CD8-positive, alpha-beta memory T cell (primary cell): ENCODE measurements at regions not wholly inside any gene's neighbourhood (a gene's known extent, or its start where the extent isn't known, plus 50 kb on each side); places are given as distances from the start of the nearest gene placed in this dataset.
A peak's percentile ranks its signal among the peaks of the same experiment; 100 is the strongest.

ENCODE experiments used
- CTCF ChIA-PET: fragments of 350-600 bp; sonication (Branson Sonifier 250); formaldehyde crosslinking; loops from one replicate; lab custom pipeline; 2021; ENCODE audit warnings: antibody characterized with exemption; lab: Charles Lee
- POLR2A ChIA-PET: fragments of 350-600 bp; sonication (Branson Sonifier 250); formaldehyde crosslinking; loops from one replicate; lab custom pipeline; 2021; ENCODE audit warnings: antibody characterized with exemption; lab: Charles Lee
- DNase-seq, 5 donors: peaks; one replicate each; pipeline versions ENCODE4 v3.0.0 to v3.0.0-alpha.2; 2020 to 2022; ENCODE audit warnings: mixed read lengths in 1 of 5
- H3K27ac ChIP-seq: one replicate; pipeline ENCODE4 v1.7.0; 2013; ENCODE audit warnings: low read depth, mild to moderate bottlenecking, low read length, moderate library complexity
- H3K27me3 ChIP-seq: 2 replicates; pipeline ENCODE4 v1.7.0; 2013; ENCODE audit warnings: low read length, mild to moderate bottlenecking; ENCODE audit not compliant: insufficient read depth, poor library complexity, severe bottlenecking
- H3K36me3 ChIP-seq: 2 replicates; pipeline ENCODE4 v1.7.0; 2013; ENCODE audit warnings: mild to moderate bottlenecking, low read length, moderate library complexity; ENCODE audit not compliant: insufficient read depth
- H3K4me1 ChIP-seq: 2 replicates; pipeline ENCODE4 v1.7.0; 2013; ENCODE audit warnings: mild to moderate bottlenecking, low read length, moderate library complexity; ENCODE audit not compliant: insufficient read depth
- H3K4me3 ChIP-seq: 2 replicates; pipeline ENCODE4 v1.7.0; 2013; ENCODE audit warnings: mild to moderate bottlenecking, low read length
- H3K9me3 ChIP-seq: 2 replicates; pipeline ENCODE4 v1.7.0; 2013; ENCODE audit warnings: mild to moderate bottlenecking, low read length
- H3K27ac Mint-ChIP-seq, 8 donors: one replicate each; pipeline ENCODE4 v1.8.0; 2020 to 2021; ENCODE audit warnings: mixed read lengths in 8 of 8, mild to moderate bottlenecking in 6 of 8, inconsistent platforms in 3 of 8, moderate library complexity in 3 of 8
- H3K27me3 Mint-ChIP-seq, 2 donors: one replicate each; pipeline ENCODE4 v1.8.0; 2020 to 2021; ENCODE audit warnings: mixed read lengths in 2 of 2, mild to moderate bottlenecking in 1 of 2, moderate library complexity in 1 of 2
- H3K36me3 Mint-ChIP-seq, 3 donors: one replicate each; pipeline ENCODE4 v1.8.0; 2020 to 2021; ENCODE audit warnings: mixed read lengths in 3 of 3, inconsistent platforms in 1 of 3, mild to moderate bottlenecking in 1 of 3
- H3K4me1 Mint-ChIP-seq, 3 donors: one replicate each; pipeline ENCODE4 v1.8.0; 2020 to 2021; ENCODE audit warnings: mixed read lengths in 3 of 3, inconsistent platforms in 1 of 3, mild to moderate bottlenecking in 1 of 3
- H3K4me3 Mint-ChIP-seq, 7 donors: one replicate each; pipeline ENCODE4 v1.8.0; 2020 to 2021; ENCODE audit warnings: mixed read lengths in 7 of 7, mild to moderate bottlenecking in 6 of 7, moderate library complexity in 4 of 7, inconsistent platforms in 2 of 7
- H3K9me3 Mint-ChIP-seq, 5 donors: one replicate each; pipeline ENCODE4 v1.8.0; 2020 to 2022; ENCODE audit warnings: mixed read lengths in 5 of 5, mild to moderate bottlenecking in 3 of 5, moderate library complexity in 2 of 5, inconsistent platforms in 1 of 5

DNA sequence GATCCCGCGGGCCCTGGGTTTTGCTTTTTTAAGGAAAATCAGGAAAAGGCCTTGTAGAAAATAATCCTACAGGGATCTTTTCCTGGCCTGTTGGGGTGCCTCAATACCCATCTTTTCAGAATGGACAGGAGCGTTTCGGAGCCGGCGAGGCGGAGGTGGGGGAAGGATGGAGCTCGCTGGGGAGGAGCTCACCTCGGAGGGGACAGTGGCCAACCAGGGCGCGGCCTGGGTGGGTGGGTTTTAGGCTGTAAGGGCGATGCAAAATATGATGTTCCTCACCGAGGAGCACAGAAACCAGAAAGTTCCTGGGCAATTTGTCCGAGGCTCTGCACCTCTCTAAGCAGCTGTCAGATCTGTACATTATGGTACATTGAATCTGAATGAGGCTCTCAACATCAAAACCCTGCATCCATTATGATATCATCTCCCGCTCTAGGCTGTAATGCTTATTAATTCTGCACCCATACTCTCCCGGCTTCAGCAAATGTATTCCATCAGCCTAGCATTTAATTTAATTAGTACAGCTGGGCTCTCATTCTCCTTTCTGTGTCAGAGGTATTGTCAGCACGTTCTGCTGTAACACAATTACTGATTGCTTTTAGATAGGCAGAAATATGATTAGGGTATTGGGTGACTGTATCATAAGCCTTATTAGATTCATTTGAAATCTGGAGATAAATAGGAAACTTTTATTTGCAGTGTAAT is 90.3 kb upstream of the SOX1 start:
- Histone ChIP-seq H3K27ac (no peak overlapping the region), H3K36me3 (no peaks in the 10 kb centered on the region), H3K4me3 (no peak overlapping the region), H3K4me1 (no peaks in the 10 kb centered on the region), H3K27me3 (no peaks in the 10 kb centered on the region), H3K9me3 (no peaks in the 10 kb centered on the region)
- peaks cover 0 to 4% (median 2%) of the 10 kb centered on the region in 5 donors for H3K9me3 Mint-ChIP-seq
- ChIA-PET POLR2A (no interaction called here), CTCF (no interaction called here)
- no peak overlapping the region for H3K4me3 Mint-ChIP-seq
- no peak overlapping the region for H3K27ac Mint-ChIP-seq
- peaks cover 5 to 20% of the 10 kb centered on the region in 2 donors for H3K27me3 Mint-ChIP-seq
- H3K36me3 Mint-ChIP-seq: no peaks in the 10 kb centered on the region
- no peaks in the 10 kb centered on the region for H3K4me1 Mint-ChIP-seq
- DNase-seq: no peak

DNA sequence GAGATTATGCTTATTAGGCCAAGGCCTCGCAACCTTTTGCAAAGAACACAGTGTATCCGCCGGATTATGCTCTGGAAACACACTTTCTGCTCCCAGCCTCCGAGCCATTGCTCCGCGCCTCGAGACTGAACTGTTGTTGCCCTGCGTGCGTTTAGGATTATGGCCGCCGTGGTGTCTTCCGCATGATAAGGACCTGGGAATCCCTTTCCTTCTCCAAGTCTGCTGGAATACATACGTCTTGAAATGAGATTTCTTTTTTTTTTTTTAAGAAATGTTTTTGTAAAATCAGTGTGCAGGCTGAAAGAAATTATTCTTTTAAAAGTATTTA is 89.8 kb upstream of the SOX1 start:
- H3K9me3 Mint-ChIP-seq: peaks cover 0 to 4% (median 2%) of the 10 kb centered on the region in 5 donors
- no peaks in the 10 kb centered on the region for H3K9me3 ChIP-seq
- ChIA-PET CTCF (no interaction called here), POLR2A (no interaction called here)
- H3K27ac Mint-ChIP-seq: no peak overlapping the region
- no peak overlapping the region for H3K4me3 Mint-ChIP-seq
- H3K27me3 ChIP-seq: no peaks in the 10 kb centered on the region
- no peaks in the 10 kb centered on the region for H3K4me1 ChIP-seq
- H3K27ac ChIP-seq: no peak overlapping the region
- no peak overlapping the region for H3K4me3 ChIP-seq
- no peaks in the 10 kb centered on the region for H3K36me3 ChIP-seq
- H3K27me3 Mint-ChIP-seq: peaks cover 5 to 20% of the 10 kb centered on the region in 2 donors
- H3K4me1 Mint-ChIP-seq: no peaks in the 10 kb centered on the region
- no peaks in the 10 kb centered on the region for H3K36me3 Mint-ChIP-seq
- DNase-seq: no peak

DNA sequence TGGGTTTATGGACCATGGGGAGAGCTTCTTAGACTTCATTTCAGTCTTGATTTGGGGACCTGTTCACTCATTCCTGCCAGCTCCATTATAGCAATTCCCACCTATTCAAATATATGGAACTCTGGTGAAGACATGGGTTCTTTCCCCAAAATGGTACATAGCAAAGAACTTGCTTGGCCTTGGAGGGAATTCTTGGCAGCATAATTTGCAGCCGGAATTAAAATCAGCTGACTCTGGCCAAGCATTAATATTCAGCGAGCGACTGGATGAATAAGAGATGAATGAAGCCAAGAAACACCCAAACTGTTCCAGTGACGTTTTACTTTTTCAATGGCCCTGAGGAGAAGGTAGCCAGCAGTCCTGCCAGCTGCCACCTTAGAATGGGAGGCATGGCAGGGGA is 88.4 kb upstream of the SOX1 start:
- H3K27ac ChIP-seq: no peak overlapping the region
- H3K4me3 Mint-ChIP-seq: no peak overlapping the region
- no peaks in the 10 kb centered on the region for H3K36me3 Mint-ChIP-seq
- POLR2A ChIA-PET: no interaction called here
- peaks cover 4 to 14% of the 10 kb centered on the region in 2 donors for H3K27me3 Mint-ChIP-seq
- no peak for DNase-seq
- no peaks in the 10 kb centered on the region for H3K4me1 ChIP-seq
- no peaks in the 10 kb centered on the region for H3K36me3 ChIP-seq
- H3K9me3 ChIP-seq: no peaks in the 10 kb centered on the region
- H3K27me3 ChIP-seq: no peaks in the 10 kb centered on the region
- H3K4me3 ChIP-seq: no peak overlapping the region
- H3K4me1 Mint-ChIP-seq: no peaks in the 10 kb centered on the region
- peaks cover 0 to 4% (median 2%) of the 10 kb centered on the region in 5 donors for H3K9me3 Mint-ChIP-seq
- peak overlapping the region in 1 of 8 donors; percentile 22 for H3K27ac Mint-ChIP-seq
- CTCF ChIA-PET: no interaction called here

DNA sequence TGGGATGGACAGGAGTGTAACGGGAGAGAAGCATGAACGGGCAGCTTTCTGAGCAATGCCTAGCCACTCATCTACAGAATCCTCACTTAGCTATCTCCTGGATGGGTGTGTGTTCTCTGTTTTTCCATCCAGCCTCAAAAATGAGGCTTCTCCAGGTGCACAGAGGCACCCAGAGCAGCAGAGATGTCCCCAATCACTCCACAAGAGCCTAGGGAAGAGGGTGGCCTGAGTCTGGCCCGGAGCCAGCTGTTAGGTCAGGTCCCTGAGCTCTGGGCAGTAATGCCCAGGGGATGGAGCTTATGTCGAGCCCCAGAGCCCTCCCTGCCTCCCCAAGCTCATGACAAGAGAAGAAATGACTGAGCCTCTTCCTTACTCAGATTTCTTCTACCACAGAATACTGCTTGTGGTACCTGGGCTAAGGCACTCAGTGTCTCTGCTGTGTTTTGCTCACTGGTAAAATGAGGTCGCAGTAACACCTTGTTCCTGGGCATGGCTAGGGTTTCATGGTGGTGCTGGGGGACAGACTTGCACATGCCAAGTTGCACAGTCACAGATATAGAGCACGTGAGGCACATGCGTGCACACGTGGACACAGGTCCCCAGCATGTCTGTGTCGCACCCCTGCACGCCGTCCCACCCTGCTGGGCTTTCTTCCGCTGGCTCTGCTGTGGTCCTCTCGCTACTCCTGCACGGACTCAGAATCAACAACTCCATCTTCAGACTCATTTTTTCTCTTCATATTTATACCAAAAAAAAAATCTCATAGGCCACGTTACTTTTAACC is 86.6 kb upstream of the SOX1 start:
- H3K27ac ChIP-seq: no peak overlapping the region
- H3K4me3 ChIP-seq: no peak overlapping the region
- no peaks in the 10 kb centered on the region for H3K27me3 ChIP-seq
- DNase-seq: no peak
- Mint-ChIP-seq H3K4me1 (no peaks in the 10 kb centered on the region), H3K27me3 (peaks cover 4 to 14% of the 10 kb centered on the region in 2 donors), H3K4me3 (no peak overlapping the region), H3K27ac (no peak overlapping the region), H3K36me3 (no peaks in the 10 kb centered on the region), H3K9me3 (peaks cover 0 to 5% (median 2%) of the 10 kb centered on the region in 5 donors)
- ChIA-PET CTCF (no interaction called here), POLR2A (no interaction called here)
- H3K9me3 ChIP-seq: no peaks in the 10 kb centered on the region
- H3K4me1 ChIP-seq: no peaks in the 10 kb centered on the region
- no peaks in the 10 kb centered on the region for H3K36me3 ChIP-seq

DNA sequence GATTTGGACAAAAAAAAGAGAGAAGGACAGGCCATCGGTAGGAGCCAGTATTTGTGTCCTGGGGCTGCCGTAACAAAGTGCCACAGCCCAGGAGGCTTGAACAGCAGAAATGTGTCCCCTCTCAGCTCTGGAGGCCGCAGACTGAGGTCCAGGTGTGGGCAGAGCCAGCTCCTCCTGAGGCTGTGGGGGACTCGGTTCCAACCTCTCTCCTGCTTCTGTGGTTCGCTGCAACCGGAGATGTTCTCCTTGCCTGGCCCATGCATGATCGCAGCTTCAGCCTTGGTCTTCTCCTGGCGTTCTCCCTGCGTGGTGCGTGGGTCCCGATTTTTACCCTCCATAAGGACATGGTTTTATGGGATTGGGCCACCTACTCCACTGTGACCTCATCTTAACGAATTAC is 85.9 kb upstream of the SOX1 start:
- no peak overlapping the region for H3K27ac Mint-ChIP-seq
- ChIA-PET POLR2A (no interaction called here), CTCF (no interaction called here)
- peaks cover 4 to 14% of the 10 kb centered on the region in 2 donors for H3K27me3 Mint-ChIP-seq
- Histone ChIP-seq H3K27ac (no peak overlapping the region), H3K9me3 (no peaks in the 10 kb centered on the region), H3K36me3 (no peaks in the 10 kb centered on the region), H3K4me3 (no peak overlapping the region), H3K27me3 (no peaks in the 10 kb centered on the region), H3K4me1 (no peaks in the 10 kb centered on the region)
- peaks cover 0 to 5% (median 2%) of the 10 kb centered on the region in 5 donors for H3K9me3 Mint-ChIP-seq
- DNase-seq: no peak
- H3K4me1 Mint-ChIP-seq: no peaks in the 10 kb centered on the region
- no peaks in the 10 kb centered on the region for H3K36me3 Mint-ChIP-seq
- H3K4me3 Mint-ChIP-seq: no peak overlapping the region

DNA sequence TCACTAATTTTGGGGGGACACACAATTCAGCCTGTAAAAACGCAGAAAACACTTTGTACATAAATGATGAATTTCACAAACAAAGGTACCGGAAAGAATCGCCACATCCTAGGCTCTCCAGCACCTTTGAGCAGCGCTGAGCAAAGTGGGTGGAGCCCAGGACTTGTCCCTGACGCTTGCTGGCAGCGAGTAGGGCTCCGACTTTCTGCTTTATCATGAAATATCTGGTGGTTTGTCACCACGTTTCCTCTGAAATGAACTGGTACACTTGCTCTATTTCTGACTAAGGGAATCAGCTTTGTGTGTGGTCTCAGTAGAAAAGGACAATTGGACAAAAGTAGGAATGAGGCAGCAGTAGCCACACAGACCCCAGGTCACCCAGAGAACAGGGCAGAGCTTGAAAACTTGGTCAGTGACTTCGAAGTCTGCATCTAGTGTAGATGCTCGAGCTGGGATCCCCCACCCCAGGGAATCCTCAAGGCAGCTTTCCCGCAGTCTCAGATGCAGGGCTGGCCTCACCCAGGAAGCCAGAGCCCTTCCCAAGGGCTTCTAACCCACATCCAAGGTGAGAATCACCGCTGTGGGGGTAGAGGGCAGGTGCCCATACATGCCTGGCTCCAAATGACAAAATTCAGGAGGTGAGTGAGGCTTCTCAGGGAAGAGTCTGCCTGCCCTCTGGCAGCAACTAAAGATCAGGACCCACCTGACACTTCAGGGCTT is 85.3 kb upstream of the SOX1 start:
- H3K27me3 ChIP-seq: no peaks in the 10 kb centered on the region
- Mint-ChIP-seq H3K9me3 (peaks cover 0 to 5% (median 2%) of the 10 kb centered on the region in 5 donors), H3K4me1 (no peaks in the 10 kb centered on the region), H3K4me3 (no peak overlapping the region), H3K27ac (no peak overlapping the region), H3K27me3 (peaks cover 4 to 14% of the 10 kb centered on the region in 2 donors), H3K36me3 (no peaks in the 10 kb centered on the region)
- no peak overlapping the region for H3K4me3 ChIP-seq
- no peak for DNase-seq
- no peak overlapping the region for H3K27ac ChIP-seq
- H3K9me3 ChIP-seq: no peaks in the 10 kb centered on the region
- no peaks in the 10 kb centered on the region for H3K36me3 ChIP-seq
- no peaks in the 10 kb centered on the region for H3K4me1 ChIP-seq
- ChIA-PET POLR2A (no interaction called here), CTCF (no interaction called here)

DNA sequence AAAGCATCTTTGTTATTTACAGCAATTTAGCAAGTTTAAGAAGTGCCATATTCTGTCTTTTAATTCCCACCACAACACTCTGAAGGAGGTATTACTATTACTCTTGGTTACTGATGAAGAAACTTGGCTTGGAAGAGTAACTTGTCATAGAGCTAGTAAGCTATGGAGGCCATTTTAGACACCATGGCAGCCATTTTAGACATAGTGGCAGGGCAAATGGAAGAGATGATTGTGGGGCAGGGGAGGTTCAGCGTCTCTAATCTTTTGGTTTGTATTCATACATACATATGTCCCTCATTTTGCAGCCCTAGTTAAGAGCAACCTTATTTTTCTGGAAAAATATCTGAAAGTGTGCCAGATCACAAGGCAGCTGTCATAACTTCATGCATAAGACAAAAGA is 82.6 kb upstream of the SOX1 start:
- H3K4me3 ChIP-seq: no peak overlapping the region
- no peaks in the 10 kb centered on the region for H3K4me1 Mint-ChIP-seq
- H3K27me3 ChIP-seq: no peaks in the 10 kb centered on the region
- POLR2A ChIA-PET: no interaction called here
- DNase-seq: no peak
- peaks cover 4 to 9% of the 10 kb centered on the region in 2 donors for H3K27me3 Mint-ChIP-seq
- H3K4me1 ChIP-seq: no peaks in the 10 kb centered on the region
- H3K27ac ChIP-seq: no peak overlapping the region
- no peak overlapping the region for H3K4me3 Mint-ChIP-seq
- H3K36me3 ChIP-seq: no peaks in the 10 kb centered on the region
- no peaks in the 10 kb centered on the region for H3K36me3 Mint-ChIP-seq
- peaks cover 0 to 5% (median 2%) of the 10 kb centered on the region in 5 donors for H3K9me3 Mint-ChIP-seq
- CTCF ChIA-PET: no interaction called here
- no peaks in the 10 kb centered on the region for H3K9me3 ChIP-seq
- H3K27ac Mint-ChIP-seq: no peak overlapping the region

DNA sequence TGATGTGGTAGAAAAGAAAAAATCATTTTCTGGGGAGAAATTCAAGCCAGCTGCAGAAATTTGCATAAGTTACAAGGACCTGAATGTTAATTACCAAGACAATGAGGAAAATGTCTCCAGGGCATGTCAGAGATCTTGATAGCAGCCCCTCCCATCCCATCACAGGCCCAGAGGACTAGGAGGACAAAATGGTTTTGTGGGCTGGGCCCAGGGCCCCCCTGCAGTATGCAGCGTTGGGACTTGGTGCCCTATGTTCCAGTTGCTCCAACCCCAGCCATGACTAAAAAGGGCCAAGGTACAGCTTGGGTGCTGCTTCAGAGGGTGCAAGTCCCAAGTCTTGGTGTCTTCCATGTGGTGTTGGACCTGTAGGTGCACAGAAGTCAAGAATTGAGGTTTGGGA is 76.6 kb upstream of the SOX1 start:
- Mint-ChIP-seq H3K4me3 (no peak overlapping the region), H3K36me3 (no peaks in the 10 kb centered on the region), H3K4me1 (no peaks in the 10 kb centered on the region), H3K9me3 (peaks cover 6 to 14% (median 9%) of the 10 kb centered on the region in 5 donors), H3K27me3 (peaks cover 0 to 4% of the 10 kb centered on the region in 2 donors), H3K27ac (no peak overlapping the region)
- H3K27me3 ChIP-seq: no peaks in the 10 kb centered on the region
- CTCF ChIA-PET: no interaction called here
- POLR2A ChIA-PET: no interaction called here
- no peaks in the 10 kb centered on the region for H3K36me3 ChIP-seq
- no peak for DNase-seq
- no peaks in the 10 kb centered on the region for H3K9me3 ChIP-seq
- no peaks in the 10 kb centered on the region for H3K4me1 ChIP-seq
- no peak overlapping the region for H3K4me3 ChIP-seq
- no peak overlapping the region for H3K27ac ChIP-seq
